G401 (cell line): ENCODE measurements at regions not wholly inside any gene's neighbourhood (a gene's known extent, or its start where the extent isn't known, plus 50 kb on each side); places are given as distances from the start of the nearest gene placed in this dataset.
"Not testable (repeated sequence)": the region's sequence is repeated elsewhere in the genome, so short reads cannot be mapped to it uniquely, and the experiment has no call there.

Source experiments
- DNase-seq: peaks from one replicate; pipeline ENCODE4 v3.0.0-alpha.2; 2015; ENCODE audit warnings: low spot score
- in situ Hi-C: cut with HindIII; loops from 2 replicates; pipeline ENCODE4 v1.10.0; 2016; ENCODE audit warnings: low sequenced_read_pairs, mixed read lengths

DNA sequence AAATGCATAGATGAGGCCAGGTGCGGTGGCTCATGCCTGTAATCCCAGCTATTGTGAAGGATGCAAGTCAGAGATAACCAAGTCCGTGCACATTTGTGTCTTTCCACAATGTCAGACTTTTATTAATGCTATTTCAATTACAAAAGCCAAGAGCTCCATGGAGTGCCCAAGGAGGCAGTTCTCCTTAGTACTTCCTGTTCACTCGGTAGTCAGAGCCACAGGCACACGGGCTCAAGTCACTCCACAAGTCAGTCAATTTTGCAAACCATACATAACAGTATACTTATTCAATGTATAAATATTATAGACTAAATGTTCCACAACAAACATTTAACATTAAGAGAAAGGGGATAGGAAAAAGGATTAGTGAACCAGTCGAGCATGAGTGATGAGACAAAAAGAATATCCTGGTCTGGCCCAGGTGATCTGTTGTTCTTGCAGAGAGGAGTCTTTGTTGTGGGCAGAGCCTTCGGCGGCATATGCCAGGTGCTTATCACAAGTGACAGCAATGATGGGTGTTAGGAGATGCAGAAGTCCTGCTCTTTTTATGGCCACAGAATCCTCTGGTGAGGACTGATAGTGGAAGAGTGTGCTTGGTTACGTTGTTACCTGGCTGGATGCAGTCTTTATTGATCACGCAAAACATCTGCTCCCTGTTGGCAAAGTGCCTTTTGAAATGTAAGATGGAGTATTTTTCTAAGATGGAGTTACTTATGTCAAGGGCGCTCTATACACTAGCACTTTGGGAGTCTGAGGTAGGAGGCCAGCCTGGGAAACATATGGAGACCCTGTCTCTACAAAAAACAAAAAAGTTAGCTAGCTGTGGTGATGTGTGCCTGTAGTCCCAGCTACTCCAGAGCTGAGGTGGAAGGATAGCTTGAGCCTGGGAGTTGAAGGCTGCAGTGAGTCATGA is 167.0 kb upstream of the FBXL17 start:
- in situ Hi-C loops = no loop called here
- no peak for DNase-seq

DNA sequence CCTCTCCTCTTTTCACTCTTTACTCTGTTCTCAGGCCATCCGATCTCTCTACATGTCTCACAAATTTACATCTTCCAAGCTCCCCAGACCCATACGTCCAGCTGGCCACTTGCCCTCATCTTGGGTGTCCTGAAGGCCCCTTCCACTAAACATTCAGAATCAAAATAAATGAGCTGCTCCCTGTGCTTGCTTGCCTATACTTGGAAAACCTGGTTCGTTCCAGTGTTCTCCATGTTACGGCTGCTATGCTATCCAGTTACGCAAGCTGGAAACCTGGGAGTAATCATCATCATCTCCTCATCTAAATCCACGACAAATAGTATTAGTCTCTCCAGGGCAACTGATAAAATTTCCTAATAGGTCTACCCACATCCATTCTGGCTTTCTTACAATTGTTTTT is 165.0 kb upstream of the FBXL17 start:
- in situ Hi-C loops = no loop called here
- DNase-seq = no peak

DNA sequence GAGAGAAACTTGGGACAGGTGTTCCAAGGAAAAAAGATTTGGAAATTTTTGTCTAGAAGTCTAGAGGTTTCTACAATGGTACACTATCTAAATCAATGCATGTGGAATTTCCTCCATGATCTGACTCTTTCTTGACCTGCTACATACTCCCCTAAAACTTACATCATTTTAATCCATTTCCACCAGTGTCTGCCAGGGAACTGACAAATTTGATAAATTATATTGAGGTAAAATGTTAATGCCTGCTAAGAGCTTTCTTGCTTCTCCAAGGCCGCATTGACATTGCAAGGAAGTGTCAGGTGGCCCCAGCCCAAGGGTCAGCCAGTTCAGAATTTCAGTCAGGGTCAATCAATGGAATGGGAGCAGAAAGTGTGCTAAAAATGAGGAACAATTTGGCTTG is 163.4 kb upstream of the FBXL17 start:
- in situ Hi-C loops = no loop called here
- DNase-seq = no peak

DNA sequence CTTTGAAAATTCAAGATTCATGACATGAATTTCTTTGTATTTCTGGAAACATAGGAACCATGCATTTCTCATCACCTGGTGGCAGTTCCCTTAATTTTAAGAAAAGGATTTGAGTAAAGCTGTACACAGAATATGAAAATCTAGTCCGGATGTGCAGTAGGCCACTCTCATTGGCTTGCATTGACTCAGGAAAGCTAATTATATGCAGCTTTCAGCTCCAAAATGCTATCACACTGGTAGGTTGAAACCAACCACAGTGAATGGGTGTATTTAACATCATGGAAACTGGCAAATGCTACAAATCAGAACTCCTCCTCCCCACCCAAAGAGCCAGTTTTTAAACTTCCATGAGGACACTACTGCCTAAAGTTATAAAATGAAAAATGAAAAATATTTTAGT is 161.6 kb upstream of the FBXL17 start:
- DNase-seq = no peak
- in situ Hi-C loops = no loop called here

DNA sequence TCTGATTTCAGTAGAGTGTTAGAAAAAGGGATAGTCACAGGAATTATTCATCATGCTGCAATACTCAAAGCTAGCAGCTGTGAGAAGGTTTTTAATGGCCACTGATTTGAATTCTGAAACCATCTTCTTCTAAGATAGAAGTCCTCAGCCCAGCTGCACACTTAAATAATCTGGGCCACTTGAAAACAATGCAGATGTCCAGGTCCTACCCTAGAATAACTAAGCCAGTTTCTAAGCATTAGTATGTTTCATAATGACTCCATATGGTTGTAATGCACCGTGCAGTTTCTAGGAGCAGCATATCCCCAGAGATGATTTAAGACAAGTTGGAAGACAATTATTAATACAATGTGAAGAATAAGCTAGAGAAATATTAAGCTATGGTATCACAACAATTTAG is 159.9 kb upstream of the FBXL17 start:
- in situ Hi-C loops = no loop called here
- DNase-seq = no peak

DNA sequence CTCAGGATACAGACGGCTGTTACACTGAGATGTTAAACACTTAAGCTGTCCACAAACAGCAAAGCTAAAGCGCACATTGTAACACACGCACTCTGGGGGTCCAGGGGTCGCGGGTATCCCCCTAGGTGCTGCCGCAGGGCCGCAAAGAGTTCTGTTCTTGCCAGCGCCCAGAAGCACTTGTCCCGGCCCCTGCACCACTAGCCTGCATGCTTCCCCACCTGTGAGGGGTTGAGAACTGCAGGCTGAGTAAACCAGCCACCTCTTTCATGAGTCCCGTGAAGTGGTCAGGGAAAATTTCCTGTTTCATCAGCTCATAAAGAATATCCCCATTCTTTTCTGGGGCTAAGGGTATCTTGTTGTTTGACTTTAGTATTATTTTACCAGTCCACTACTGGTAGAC is 154.4 kb upstream of the FBXL17 start:
- in situ Hi-C loops = no loop called here
- no peak for DNase-seq

DNA sequence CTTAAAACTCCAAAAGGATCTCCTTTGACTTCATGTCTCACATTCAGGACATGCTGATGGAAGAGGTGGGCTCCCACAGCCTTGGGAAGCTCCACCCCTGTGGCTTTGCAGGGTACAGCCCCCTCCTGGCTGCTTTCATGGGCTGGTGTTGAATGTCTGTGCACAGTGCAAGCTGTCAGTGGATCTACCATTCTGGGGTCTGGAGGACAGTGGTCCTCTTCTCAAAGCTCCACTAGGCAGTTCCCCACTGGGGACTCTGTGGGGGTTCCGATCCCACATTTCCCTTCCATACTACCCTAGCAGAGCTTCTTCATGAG is 150.2 kb upstream of the FBXL17 start:
- in situ Hi-C loops, DNase-seq: not testable (repeated sequence)

DNA sequence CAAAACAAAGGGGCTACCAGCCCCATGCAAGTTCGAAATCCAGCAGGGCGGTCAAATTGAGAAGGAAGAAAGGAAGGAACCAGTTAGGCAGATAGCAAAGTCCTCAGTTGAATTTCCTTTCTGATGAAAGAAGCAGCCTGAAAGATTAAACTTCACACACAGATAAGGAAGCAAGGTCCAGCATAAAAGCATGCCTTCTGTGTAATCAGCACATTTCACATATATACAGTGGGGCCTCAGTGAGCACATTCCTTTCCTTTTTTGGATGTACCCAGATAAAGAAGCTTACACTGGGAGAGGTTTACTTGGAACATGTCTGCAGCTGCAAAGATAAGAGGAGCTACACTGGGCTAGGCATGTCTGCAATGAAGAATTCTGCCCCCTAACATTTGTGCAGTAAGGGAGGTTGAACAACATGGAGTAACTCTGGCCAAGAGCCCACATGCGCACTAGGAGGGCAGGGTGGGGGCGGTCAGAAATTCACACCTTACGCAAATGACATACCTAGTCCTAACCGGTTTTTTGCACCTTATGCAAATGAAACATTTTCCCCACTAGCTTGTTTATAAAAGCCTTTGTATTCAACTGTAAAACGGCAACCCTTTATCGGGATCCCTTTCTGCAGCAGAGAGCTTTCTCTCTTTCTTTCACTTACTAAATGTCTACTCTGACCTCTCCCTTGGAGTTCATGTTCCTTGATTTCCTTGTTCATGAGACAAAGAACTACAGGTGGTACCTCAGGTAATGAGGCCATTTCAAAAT is 149.7 kb upstream of the FBXL17 start:
- in situ Hi-C loops = no loop called here
- DNase-seq = no peak

DNA sequence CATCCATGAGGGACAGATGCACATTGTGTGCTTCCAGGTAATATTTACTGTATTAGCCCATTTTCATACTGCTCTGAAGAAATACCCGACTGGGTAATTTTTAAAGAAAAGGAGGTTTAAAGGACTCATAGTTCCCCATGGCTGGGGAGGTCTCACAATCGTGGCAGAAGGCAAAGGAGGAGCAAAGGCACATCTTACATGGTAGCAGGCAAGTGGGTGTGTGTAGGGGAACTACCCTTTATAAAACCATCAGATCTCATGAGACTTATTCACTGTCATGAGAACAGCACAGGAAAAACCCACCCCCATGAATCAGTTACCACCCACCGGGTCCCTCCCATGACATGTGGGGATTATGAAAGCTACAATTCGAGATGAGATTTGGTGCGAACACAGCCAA is 148.8 kb upstream of the FBXL17 start:
- no peak for DNase-seq
- in situ Hi-C loops = no loop called here

DNA sequence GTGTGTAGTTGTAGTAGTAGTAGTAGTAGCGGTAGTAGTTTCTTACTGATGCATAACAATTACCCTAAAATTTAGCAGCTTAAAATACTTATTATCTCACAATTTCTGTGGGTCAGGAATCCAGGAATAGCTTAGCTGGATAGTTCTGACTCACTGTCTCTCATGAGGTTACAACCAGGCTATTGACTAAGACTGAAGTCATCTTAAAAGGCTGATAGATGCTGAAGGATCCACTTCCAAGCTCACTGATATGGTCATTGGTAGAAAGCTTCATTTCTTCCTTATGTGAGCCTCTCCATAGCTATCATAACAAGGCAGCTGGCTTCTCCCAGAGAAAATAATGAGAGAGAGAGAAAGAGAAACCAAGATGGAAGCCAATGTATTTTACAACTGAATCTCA is 147.5 kb upstream of the FBXL17 start:
- no peak for DNase-seq
- in situ Hi-C loops = no loop called here

DNA sequence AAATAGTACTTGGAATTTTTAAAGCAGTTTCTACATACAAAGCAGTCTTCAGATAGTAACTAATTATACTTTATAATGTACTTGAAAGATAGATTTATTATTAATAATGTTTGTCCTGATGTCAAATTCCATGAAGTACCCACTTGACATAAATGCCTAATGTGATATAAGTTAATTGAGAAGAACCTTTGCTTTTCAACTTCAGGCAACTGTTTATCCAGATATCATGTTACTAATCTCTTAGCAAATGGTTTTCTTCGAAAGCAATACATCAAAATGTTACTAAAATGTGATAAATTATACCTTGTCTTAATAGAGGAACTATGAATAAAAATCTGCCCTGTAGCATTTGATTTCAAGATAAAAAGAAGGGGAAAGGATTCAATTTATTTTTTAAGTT is 146.8 kb upstream of the FBXL17 start:
- DNase-seq = no peak
- in situ Hi-C loops = no loop called here

DNA sequence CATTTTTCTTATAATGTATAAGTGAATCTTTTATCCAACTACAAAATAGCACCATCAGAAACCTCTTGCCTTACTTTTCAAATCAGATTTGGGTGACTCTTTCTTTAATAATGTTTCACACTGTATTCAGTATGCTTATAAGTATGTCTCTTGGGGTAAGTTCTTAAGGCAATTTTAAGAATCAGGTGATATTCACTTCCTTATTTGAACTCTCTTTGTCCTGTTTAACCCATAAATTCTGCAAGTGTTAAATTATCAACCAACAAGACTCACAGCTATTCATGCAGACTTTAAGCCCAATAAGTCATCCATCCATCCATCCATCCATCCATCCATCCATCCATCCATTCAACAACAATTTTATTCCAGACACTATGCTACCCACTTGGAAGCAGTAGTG is 142.7 kb upstream of the FBXL17 start:
- in situ Hi-C loops = no loop called here
- DNase-seq = no peak

DNA sequence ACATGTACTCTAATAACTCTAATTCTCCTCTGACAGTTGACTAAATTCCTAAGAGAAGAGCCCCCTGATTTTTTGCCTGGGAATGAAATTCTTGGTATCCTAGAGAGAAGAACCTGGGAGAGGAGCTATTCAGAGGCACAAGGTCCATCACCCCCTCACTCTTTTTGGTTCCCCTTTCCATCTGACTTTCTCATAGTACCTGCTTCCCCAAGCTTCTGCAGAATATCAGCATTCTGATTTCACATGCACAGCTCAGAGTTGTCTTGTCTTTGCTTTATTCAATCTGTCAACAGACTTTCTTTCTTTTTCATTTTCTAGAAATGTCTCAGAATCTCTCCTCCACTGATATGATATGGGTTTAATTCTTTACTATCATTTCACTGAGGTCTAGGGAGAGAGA is 141.5 kb upstream of the FBXL17 start:
- DNase-seq = no peak
- in situ Hi-C loops = no loop called here

DNA sequence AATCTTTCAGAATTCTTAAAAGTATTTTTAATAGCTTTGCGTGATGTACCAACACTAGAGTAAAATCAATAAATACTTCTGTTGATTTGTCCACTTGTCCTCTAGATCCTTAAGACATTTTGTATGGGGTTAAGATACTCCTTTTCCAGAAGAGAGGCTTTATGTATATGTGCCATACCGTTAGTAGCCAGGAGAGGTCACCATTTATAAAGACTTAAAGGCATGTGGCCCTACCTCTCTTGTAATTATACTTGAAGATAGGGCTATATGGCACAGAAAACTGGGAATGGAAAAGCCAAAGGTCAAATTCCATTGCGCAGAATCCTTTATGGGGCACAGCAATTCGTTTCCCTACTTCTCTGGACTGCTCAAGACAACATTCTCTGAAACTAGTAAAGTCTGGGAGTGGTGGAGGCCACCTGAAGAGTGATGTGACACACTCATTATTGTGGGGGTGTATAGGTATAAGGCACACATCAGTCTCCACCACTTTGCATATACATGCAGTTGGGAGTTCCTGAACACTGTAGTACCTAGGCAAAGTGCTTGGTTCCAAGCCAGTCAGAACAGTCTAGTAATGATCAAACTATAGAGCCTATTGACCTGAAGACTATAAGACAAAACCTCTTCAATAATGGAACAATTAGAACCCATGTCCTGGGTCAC is 140.1 kb upstream of the FBXL17 start:
- in situ Hi-C loops = no loop called here
- peak; percentile 16 for DNase-seq

DNA sequence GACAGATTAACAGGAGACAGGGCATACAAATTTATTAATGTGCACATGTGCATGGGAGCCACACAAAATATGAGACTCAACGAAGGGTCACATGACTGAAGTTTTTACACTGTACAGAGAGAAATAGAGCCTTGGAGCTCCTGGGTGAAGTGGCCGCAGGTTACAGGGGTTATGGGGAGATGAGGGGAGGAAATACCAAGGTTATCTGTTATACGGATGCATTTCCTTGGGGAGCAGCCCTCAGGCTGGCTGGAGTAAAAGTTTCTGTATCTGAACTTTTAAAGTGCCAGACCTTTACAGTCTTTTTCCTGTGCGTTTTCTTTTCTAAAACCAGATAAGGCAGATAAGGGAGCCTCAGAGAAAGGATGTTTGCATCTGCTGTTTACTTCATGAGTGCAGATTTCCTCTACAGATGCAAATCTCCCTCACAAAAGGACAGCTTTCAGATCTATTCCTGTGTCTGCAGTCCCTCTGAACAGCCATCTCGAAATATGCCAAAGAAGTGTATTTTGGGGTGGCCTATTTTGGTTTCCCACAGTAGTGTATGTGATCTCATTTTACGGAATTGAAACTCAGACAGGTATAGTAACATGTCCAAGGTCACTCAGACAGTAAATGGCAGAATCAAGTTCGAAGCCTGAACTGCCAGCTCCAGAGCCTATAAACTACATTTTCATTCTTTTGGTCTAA is 139.3 kb upstream of the FBXL17 start:
- in situ Hi-C loops = no loop called here
- DNase-seq = no peak

DNA sequence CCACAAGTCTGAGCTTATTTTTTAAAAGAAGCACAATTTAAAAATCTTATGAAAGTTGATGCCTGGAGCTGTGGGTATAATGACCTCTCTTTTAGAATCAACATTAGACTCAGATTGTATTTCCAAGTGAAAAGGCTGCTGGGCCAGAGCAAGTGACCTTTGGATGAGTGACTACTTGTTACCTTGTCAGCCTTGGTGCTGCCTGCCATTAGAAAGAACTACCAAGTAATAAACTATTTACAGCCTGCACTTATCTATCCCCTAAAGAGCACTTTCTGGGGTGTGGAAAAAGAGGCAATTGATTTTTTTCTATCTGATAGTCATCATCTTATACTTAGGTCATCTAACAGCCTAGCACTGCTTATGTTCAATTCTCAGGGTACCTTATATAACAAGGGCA is 134.9 kb upstream of the FBXL17 start:
- no peak for DNase-seq
- in situ Hi-C loops = no loop called here

DNA sequence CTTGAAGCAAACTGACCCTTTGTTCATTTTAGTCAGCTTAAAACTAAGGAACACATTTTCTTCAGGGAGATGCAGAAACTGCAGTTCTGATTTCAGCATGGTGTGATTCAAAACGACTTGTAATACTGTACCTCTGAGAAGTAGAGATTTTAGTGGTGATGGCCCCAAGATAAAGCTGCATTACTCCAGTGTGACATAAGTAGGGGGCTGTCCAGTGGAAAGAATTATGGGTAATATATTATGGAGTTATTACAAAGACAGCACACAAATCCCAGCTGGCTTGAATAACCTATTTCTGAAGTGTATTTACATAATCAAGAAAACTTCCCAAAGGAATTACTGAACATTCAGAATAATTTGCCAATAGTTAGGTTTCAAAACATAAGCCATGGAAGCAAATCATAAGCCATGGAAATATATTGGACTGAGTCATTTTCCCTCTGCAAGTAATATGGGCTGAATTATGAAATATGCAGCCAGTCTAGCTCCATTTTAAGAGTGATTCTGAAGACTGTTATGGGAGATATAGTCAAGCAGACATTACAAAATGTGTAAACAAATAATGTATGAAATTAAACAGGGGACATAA is 133.7 kb upstream of the FBXL17 start:
- DNase-seq = no peak
- in situ Hi-C loops = no loop called here

DNA sequence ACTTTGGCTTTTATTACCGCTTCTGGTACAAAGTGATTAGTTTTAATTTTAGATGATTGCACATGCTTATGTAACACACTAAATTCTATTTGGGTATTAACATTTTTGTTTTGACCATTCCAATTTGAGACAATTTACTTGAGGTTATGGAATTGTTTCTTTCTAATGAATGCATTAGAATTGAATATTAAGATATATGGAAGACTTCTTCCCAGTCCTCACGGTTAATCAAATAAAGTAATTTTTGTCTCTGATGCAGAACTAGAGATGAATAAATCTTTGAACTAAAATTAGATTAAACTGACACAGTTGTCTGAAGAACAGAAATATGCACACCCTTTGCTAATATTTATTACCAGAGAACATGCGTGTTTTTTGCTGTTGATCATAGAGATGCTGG is 127.1 kb upstream of the FBXL17 start:
- in situ Hi-C loops = no loop called here
- no peak for DNase-seq

DNA sequence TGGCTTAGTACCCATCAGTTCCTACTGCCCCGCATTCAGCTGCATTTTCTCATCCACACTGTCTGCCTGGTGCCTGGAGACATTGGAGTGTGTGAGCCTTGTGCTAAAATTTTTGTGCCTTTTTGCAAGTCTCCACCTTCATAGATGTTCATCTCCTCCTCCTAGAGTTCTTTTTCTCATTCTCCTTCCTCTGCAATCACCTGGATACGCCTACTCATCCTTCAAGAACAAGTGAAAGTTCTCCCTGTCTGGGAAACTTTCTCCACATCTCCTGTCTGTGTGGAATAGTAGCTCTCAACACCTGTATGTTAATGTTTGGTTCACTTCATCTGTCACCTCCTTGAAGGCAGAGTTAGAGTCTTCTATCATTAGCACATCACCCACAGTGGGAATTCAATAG is 125.7 kb upstream of the FBXL17 start:
- in situ Hi-C loops = no loop called here
- no peak for DNase-seq
